ENCODE measurements at regions not wholly inside any gene's neighbourhood (a gene's known extent, or its start where the extent isn't known, plus 50 kb on each side); places are given as distances from the start of the nearest gene placed in this dataset.

GRCh38 chr3:28577941-28578500 lies 229.4 kb upstream of the AZI2 start:
- TF ChIP-seq CTCF (IDR thresholded peaks at IDR 0.05) (no peak), EZH2 (IDR thresholded peaks at IDR 0.05) (no peak), EZH2phosphoT487 (IDR thresholded peaks at IDR 0.05) (no peak)
